ENCODE measurements at regions not wholly inside any gene's neighbourhood (a gene's known extent, or its start where the extent isn't known, plus 50 kb on each side); places are given as distances from the start of the nearest gene placed in this dataset.

DNA sequence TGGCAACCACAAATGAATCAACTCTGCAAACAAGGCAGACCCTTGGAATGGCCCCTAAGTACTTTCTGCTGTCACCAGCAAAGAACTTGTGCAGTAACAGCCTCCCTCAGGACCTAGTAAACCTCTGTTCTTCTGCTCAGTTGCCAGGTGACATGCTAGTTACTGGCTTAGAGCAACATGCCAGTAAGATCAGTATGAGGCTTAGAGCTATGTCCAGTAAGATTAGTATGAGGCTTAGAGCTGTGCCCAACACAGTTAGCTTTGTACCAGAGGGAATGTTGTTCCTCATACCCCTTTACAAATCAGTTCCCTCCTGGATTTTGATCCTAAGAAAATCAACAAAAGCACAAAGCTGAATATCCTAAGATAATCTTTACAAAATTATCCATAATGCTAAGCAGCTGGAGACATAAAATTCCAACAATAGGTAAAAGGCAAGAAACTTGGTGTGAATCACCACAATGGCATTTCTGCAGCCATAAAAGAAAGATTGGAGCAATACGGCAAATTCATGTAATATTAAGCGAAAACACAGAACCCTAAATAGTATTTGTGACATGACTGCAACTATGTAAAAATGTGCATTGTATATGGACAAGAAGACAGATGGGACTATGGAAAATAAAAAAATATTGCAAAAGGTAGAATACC is 107.3 kb upstream of the LPP start:
- Mint-ChIP-seq H3K27me3 (ENCODE audit: low read depth) (peaks cover 8% of the 10 kb centered on the region), H3K4me3 (no peak overlapping the region), H3K4me1 (peaks cover 11% of the 10 kb centered on the region), H3K27ac (no peak overlapping the region), H3K36me3 (no peaks in the 10 kb centered on the region), H3K9me3 (no peaks in the 10 kb centered on the region)
- CTCF ChIA-PET = interaction anchor here (1.5 kb wide), 1 partner anchor 306 kb away, joined by 8 read pairs; no protein-coding TSS in a partner anchor
- TF ChIP-seq GTF2I (CRISPR knock-in tag; conservative IDR thresholded peaks at IDR 0.05) (no peak), ZNF232 (CRISPR knock-in tag; IDR thresholded peaks at IDR 0.05) (no peak), ATF1 (CRISPR knock-in tag; IDR thresholded peaks at IDR 0.05) (no peak), OVOL2 (CRISPR knock-in tag; IDR thresholded peaks at IDR 0.05; ENCODE audit: borderline replicate concordance) (no peak), ZNF416 (CRISPR knock-in tag; IDR thresholded peaks at IDR 0.05) (no peak), NR1H2 (CRISPR knock-in tag; IDR thresholded peaks at IDR 0.05) (no peak), ZNF219 (CRISPR knock-in tag; IDR thresholded peaks at IDR 0.05; ENCODE audit: borderline replicate concordance) (no peak), EMX1 (CRISPR knock-in tag; IDR thresholded peaks at IDR 0.05) (no peak), IRF2 (CRISPR knock-in tag; IDR thresholded peaks at IDR 0.05; ENCODE audit: borderline replicate concordance, low read depth) (no peak), ATF2 (CRISPR knock-in tag; IDR thresholded peaks at IDR 0.05; ENCODE audit: borderline replicate concordance, low read depth) (no peak), SP1 (CRISPR knock-in tag; conservative IDR thresholded peaks at IDR 0.05) (no peak), ESRRA (CRISPR knock-in tag; IDR thresholded peaks at IDR 0.05; ENCODE audit: borderline replicate concordance) (no peak), HMGA2 (CRISPR knock-in tag; IDR thresholded peaks at IDR 0.05) (no peak), MYBL2 (CRISPR knock-in tag; IDR thresholded peaks at IDR 0.05) (no peak), ZNF396 (CRISPR knock-in tag; IDR thresholded peaks at IDR 0.05; ENCODE audit: borderline replicate concordance) (no peak)
- TF ChIP-seq, protein P1, sequence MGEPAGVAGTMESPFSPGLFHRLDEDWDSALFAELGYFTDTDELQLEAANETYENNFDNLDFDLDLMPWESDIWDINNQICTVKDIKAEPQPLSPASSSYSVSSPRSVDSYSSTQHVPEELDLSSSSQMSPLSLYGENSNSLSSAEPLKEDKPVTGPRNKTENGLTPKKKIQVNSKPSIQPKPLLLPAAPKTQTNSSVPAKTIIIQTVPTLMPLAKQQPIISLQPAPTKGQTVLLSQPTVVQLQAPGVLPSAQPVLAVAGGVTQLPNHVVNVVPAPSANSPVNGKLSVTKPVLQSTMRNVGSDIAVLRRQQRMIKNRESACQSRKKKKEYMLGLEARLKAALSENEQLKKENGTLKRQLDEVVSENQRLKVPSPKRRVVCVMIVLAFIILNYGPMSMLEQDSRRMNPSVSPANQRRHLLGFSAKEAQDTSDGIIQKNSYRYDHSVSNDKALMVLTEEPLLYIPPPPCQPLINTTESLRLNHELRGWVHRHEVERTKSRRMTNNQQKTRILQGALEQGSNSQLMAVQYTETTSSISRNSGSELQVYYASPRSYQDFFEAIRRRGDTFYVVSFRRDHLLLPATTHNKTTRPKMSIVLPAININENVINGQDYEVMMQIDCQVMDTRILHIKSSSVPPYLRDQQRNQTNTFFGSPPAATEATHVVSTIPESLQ (CRISPR knock-in tag; IDR thresholded peaks at IDR 0.05) = no peak
- TF ChIP-seq, protein P2, sequence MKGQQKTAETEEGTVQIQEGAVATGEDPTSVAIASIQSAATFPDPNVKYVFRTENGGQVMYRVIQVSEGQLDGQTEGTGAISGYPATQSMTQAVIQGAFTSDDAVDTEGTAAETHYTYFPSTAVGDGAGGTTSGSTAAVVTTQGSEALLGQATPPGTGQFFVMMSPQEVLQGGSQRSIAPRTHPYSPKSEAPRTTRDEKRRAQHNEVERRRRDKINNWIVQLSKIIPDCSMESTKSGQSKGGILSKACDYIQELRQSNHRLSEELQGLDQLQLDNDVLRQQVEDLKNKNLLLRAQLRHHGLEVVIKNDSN (CRISPR knock-in tag; IDR thresholded peaks at IDR 0.05) = no peak
- TF ChIP-seq, protein P3, sequence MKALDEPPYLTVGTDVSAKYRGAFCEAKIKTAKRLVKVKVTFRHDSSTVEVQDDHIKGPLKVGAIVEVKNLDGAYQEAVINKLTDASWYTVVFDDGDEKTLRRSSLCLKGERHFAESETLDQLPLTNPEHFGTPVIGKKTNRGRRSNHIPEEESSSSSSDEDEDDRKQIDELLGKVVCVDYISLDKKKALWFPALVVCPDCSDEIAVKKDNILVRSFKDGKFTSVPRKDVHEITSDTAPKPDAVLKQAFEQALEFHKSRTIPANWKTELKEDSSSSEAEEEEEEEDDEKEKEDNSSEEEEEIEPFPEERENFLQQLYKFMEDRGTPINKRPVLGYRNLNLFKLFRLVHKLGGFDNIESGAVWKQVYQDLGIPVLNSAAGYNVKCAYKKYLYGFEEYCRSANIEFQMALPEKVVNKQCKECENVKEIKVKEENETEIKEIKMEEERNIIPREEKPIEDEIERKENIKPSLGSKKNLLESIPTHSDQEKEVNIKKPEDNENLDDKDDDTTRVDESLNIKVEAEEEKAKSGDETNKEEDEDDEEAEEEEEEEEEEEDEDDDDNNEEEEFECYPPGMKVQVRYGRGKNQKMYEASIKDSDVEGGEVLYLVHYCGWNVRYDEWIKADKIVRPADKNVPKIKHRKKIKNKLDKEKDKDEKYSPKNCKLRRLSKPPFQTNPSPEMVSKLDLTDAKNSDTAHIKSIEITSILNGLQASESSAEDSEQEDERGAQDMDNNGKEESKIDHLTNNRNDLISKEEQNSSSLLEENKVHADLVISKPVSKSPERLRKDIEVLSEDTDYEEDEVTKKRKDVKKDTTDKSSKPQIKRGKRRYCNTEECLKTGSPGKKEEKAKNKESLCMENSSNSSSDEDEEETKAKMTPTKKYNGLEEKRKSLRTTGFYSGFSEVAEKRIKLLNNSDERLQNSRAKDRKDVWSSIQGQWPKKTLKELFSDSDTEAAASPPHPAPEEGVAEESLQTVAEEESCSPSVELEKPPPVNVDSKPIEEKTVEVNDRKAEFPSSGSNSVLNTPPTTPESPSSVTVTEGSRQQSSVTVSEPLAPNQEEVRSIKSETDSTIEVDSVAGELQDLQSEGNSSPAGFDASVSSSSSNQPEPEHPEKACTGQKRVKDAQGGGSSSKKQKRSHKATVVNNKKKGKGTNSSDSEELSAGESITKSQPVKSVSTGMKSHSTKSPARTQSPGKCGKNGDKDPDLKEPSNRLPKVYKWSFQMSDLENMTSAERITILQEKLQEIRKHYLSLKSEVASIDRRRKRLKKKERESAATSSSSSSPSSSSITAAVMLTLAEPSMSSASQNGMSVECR (CRISPR knock-in tag; IDR thresholded peaks at IDR 0.05; ENCODE audit: borderline replicate concordance) = no peak
- TF ChIP-seq, protein P4, sequence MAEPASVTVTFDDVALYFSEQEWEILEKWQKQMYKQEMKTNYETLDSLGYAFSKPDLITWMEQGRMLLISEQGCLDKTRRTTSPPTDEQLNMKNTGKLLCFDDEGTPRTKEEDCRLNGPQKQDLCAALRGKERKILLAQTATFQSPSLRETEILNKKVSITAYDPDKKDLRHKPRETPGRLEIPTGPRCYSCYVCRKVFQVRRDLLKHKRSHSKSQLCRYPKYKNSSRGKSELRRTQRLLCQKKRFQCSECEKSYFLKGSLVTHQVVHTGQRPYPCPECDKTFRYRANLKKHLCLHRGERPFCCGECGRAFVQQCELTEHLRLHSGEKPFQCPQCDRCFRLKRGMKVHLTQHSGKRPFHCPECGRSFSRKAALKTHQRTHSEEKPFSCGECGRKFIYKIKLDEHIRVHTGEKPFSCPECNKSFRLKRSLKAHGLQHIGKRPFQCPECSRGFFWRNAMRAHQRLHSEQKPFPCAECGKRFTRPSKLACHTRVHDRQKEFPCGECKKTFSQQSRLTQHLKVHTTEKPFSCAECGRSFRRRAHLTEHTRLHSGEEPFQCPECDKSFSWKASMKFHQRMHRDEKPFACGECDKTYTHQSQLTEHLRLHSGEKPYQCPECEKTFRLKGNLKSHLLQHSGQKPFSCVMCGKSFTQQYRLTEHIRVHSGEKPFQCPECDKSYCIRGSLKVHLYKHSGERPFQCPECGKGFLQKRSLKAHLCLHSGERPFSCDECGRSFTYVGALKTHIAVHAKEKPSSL (CRISPR knock-in tag; conservative IDR thresholded peaks at IDR 0.05) = no peak
- TF ChIP-seq, protein P5, sequence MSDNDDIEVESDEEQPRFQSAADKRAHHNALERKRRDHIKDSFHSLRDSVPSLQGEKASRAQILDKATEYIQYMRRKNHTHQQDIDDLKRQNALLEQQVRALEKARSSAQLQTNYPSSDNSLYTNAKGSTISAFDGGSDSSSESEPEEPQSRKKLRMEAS (CRISPR knock-in tag; IDR thresholded peaks at IDR 0.05) = no peak
- POLR2A ChIA-PET = no interaction called here
- DNase-seq (ENCODE audit: low spot score) = no peak
- no peak for ATAC-seq

All from WTC11 (cell line).